GM21423 (cell line): ENCODE measurements at regions not wholly inside any gene's neighbourhood (a gene's known extent, or its start where the extent isn't known, plus 50 kb on each side); places are given as distances from the start of the nearest gene placed in this dataset.

Experiments
- ATAC-seq: cut with Tn5 transposase; IDR thresholded peaks from one replicate; pipeline ENCODE4 v1.9.1; 2021; ENCODE audit warnings: mild to moderate bottlenecking, moderate library complexity; ENCODE audit not compliant: unreplicated experiment

GRCh38 chr22:49082451-49082850, 745.2 kb downstream of the BRD1 start:
- ATAC-seq, result no peak

GRCh38 chr22:49081926-49082325, 745.7 kb downstream of the BRD1 start:
- ATAC-seq, result no peak

- ATAC-seq, result no peak
Observed at GRCh38 chr22:49081261-49081666, 746.4 kb downstream of the BRD1 start.

GRCh38 chr22:49080631-49081030, 747.0 kb downstream of the BRD1 start:
- ATAC-seq, result no peak

GRCh38 chr22:49079743-49080500, 747.8 kb downstream of the BRD1 start:
- no peak for ATAC-seq

- no peak for ATAC-seq
Observed at GRCh38 chr22:49079027-49079725, 748.5 kb downstream of the BRD1 start.

GRCh38 chr22:49078076-49078710, 749.5 kb downstream of the BRD1 start:
- no peak for ATAC-seq

GRCh38 chr22:49077586-49077985, 750.1 kb downstream of the BRD1 start:
- ATAC-seq, result no peak

- ATAC-seq, result no peak
Observed at GRCh38 chr22:49077036-49077393, 750.7 kb downstream of the BRD1 start.

GRCh38 chr22:49076300-49077035, 751.2 kb downstream of the BRD1 start:
- no peak for ATAC-seq

GRCh38 chr22:49075150-49075549, 752.5 kb downstream of the BRD1 start:
- ATAC-seq, result no peak

- no peak for ATAC-seq
Observed at GRCh38 chr22:49073873-49074417, 753.7 kb downstream of the BRD1 start.

- ATAC-seq, result no peak
Observed at GRCh38 chr22:49072996-49073645, 754.6 kb downstream of the BRD1 start.

- ATAC-seq, result no peak
Observed at GRCh38 chr22:49070501-49070900, 757.2 kb downstream of the BRD1 start.

GRCh38 chr22:49068861-49069500, 758.7 kb downstream of the BRD1 start:
- ATAC-seq, result no peak

GRCh38 chr22:49067504-49067903, 760.2 kb downstream of the BRD1 start:
- no peak for ATAC-seq

GRCh38 chr22:49066619-49067018, 761.1 kb downstream of the BRD1 start:
- no peak for ATAC-seq

GRCh38 chr22:49064836-49065235, 762.8 kb downstream of the BRD1 start:
- no peak for ATAC-seq

GRCh38 chr22:49063545-49063890, 764.2 kb downstream of the BRD1 start:
- ATAC-seq, result no peak
